GM18868 (cell line): ENCODE measurements at regions not wholly inside any gene's neighbourhood (a gene's known extent, or its start where the extent isn't known, plus 50 kb on each side); places are given as distances from the start of the nearest gene placed in this dataset.

ENCODE experiments used
- ATAC-seq: cut with Tn5 transposase; IDR thresholded peaks from one replicate; pipeline ENCODE4 v1.9.1; 2021; ENCODE audit warnings: mild to moderate bottlenecking, moderate library complexity; ENCODE audit not compliant: unreplicated experiment

DNA sequence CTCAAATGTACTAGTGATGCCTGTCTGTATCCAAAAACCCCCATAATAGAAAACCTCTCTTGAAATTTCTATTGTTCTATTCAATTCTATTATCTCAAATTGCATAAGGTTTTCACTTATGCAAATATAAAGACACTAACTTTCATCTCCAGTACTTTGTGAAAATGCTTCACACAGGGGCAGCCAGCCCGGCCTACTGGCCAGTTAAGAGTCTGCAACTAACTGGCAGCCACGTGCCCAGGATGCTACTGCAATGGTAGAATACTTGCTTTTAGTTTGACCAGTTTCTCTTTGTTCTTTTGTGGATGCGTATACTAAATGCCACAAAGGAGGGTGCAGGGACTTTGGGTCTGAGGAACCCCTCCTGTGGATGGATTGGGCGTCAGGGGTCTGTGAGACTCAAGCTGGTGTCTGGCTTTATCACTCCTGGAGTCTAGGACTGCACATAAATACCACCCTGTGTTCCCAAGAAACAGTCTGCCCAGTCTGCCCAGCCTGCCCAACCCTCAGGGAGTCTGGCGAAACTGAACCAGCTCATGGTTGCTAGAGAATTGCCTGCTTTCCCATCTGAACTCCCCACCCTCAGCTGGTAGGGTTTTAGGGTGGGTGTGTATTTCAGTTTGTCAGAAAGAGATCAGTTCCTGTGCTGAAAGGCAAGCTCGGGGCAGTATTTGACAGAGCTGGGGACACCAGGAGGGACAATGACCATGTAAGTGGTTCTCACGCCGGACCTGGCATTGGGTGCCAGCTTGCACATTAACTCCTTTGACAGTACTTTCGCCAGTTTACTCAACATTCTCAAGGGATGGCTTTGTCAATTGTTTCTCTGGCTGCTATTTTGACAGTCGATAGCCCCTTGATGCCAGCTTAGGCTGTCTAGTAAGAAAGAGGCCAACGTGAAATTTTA, 558.2 kb upstream of the JAG1 start:
- peak; percentile 32 for ATAC-seq

DNA sequence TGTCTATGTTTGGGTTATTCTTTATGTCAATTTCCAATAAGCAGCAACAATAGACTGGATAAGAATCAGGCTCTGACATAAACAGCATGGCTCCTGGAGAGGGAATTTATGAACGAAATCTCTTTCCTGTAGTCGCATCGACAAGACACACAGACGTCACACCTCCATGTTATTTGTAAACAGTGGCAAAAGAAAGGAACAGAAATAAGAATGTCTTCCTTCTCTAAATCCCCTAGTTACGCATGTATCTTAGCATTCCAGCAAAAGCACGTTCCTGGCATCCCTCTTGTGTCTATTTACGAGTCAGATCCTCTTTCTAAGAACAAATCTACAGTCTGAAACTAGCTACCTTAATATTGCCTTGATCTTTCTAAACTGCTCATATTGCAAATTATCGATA, 559.1 kb upstream of the JAG1 start:
- no peak for ATAC-seq

DNA sequence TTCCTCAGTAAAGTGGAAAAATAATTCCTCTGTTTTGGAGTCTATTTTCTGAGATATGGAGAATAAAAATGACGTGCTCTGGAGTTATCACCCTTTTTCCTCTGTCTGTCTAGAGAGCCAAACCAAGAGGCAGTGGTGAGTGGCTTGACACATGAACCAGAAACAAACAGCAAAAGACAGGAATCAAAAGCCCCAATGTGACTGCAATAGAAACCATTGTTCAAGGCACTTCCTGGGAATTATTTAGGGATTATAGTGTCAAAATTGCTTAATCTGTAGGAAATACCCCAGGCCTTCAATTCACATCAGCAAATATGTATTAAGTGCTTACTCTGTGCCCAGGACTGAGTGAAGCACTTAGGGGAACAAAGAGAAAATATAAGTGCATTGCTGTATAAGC, 560.4 kb upstream of the JAG1 start:
- peak; percentile 7 for ATAC-seq

DNA sequence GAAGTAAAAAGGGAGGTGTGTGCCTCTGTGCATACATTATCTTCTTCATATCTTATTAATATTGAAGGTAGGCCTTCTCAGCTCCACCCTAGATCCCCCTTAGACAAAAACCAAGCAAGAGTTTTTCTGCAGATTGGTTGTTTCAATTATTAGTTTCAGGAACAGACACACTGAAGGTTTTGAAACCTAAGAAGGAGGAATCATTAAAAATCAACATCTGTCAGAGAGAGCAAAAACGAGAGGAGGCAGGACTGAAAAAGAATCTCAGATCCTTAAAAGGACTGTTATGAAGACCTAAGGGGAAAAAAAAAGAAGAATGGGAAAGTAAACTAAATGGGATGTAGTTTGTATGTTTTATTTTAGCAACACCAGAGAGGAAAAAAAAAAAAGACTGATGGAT, 560.8 kb upstream of the JAG1 start:
- peak; percentile 53 for ATAC-seq

DNA sequence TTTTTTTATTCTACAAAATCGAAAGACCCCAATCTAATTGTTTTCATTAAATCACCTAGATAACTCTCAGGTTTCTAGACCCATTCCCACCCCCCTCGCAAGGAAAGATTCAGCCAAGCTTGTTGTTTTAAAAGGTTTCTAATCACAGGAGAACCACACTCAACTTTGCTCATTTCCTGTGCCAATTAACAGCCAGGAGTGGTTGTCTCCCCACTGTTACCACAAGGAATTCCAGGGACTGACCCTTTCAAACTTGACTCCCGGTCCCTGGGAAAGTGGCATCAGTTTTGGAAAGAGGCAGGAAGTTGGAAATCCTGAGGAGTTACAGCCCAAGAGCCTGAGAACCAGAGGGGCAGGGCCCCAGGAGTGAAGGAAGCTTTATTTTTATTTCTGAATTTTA, 561.3 kb upstream of the JAG1 start:
- ATAC-seq = no peak

DNA sequence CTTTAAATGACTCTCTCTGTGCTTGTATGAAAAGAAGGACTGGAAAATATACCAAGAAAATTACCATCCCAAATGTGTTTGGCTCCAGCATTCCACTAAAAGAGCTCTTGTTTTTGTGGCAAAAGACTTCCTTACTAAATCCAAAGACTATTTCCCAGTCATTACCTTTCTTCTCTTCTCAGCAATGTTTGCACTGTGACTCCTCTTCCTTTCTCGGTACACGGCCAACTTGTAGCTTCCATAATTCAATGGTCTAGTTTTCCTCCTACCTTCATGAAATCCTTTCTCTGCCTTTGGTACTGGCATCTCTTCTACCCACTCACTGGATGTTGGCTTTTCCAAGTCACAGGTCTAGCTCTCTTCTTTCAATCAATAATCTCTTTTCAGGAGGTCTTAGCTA, 568.5 kb upstream of the JAG1 start:
- no peak for ATAC-seq

DNA sequence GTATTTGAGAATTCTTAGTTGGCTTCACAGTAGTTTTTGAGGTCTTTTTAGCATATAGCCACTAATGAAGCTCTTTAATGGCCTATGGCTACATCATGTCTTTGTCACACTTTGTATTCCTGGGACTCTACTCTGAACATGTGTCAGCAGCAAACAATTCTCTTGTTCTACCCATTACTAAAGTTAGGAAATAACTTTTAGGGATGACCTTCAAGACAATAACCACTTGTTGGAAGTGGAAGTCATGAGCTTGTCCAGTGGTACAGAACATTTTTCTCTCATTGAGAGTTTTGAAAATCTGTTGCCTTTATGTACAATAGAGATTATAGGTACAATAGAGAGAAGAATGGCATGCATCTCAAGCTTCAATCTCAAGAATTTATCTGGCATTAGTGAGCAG, 571.6 kb upstream of the JAG1 start:
- no peak for ATAC-seq

DNA sequence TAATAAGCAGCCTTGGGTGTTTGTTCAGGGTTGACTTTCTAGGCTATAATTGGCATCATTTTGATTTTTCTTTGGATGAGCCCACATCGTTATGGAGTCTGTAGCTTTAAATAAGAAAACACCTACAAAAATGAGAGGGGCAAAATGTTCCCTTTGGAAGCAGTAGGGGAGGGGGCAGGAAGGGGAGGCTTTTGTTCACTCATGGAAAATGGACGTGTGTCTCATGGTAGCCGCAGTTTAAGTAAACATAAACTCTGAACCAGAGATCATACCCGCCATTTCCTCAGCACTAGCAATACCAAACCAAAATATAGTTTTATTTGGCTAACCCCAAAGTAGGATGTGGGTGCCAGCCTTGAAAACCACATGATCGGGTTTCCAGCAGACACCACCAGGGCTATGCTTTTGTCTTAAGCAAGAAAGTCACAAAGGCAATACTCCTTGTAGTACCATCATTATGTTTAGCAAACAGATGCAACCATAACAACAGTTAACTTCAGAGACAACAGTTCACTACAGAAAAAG, 572.5 kb upstream of the JAG1 start:
- no peak for ATAC-seq

DNA sequence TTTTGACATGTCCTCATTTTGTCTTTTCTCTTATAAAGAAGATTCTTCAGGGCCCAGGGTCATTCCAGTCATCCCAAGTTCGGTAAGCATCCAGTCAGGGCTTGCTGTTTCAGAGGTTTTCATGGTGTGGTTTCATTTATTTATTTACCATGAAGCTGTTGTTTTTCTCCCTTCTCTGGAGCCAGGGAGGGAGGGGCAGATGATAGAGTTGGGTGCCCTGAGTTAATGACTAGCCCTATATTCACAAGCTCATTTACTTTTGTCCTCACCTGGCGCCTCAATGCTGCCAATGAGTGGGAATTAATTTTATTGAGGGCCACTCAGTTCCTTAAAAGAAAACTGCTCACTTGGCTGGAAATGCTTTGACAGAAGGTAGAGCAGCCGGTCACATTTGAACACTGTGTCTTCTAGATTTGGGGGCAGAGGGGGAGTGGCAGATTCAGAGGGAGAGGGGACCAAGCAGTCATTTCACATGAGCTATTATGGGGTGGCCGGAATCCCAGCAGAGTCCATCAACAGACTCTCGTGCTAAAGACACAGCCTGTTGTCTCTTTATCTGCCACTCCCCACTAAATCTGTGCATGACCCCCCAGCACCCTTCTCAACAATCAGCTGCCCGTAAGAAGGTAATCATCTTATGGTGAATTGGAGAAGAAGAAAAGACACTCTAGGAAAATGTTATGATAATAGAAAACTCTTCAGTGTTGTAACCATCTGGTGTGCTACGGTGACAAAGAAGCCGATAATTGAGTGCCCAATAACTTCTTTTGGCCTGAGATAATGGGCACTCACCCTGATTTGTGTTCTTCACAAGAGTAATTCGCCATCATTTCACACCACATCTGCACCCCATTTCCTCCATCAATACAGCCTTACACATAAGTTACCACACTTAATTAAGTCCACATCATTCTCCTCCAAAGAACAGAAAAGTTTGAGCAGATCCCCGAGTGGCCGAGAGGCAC, 573.5 kb upstream of the JAG1 start:
- ATAC-seq = no peak

DNA sequence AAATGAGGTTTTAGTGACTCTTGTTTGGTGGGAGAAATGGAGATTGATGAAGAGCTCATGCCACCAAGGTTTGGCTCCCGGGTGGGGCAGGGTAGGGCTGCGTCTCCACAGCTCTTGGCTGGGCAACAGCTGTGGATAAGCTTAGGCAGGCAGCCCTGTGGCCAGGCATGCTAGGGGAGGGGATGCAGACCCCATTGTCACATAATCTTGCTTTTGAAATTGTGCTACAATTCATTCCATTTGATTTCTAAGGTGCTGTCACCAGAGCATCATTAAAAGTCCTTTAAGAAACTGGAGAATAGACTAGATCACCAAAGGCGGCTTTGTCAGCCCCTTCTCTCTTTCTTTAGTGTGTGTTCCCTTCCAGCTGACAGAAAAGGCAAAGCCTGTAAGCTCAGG, 574.2 kb upstream of the JAG1 start:
- no peak for ATAC-seq

DNA sequence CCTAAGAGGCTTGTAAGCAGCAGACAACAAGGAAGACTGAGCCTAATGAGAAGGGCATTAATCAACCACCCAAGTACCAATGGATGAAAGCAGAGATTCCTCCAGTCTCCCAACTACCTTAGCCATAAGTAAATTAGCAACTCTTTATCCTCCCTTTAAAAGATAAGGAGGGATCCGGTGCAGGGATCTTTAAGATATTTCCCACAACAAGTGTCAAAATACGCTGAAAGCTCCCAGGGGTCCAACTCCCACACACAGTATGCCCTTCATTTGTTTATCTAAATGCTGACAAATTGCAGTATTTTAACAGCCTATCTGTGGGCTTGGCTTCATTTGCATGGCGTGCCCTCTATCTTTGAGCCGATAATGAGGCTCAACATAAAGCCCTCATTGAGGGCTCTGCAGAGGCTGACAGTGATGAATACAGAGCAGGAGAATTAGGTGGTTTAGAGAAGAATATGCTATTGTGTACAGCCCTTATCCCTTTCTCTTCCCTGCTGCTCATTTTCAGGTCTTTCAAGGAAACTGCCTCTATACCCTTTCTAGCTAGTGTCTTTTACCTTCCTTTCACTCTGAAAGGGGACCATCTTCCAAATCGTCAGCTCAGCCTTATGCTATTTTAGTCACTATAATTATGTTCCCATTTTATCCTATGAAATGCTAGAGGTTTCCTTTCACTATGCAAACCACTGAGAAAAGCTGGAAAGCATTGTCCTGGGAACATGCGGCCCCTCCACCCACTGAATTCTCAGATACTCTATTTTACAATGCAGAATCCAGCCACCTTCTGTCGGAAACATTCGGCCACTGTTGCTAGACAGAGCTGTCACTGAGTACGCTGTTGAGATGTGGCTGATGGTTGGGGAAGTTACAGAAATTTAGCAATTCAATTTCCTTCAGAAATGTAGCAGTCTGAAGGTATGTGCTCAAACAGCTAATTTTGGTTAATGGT, 575.2 kb upstream of the JAG1 start:
- ATAC-seq = no peak

DNA sequence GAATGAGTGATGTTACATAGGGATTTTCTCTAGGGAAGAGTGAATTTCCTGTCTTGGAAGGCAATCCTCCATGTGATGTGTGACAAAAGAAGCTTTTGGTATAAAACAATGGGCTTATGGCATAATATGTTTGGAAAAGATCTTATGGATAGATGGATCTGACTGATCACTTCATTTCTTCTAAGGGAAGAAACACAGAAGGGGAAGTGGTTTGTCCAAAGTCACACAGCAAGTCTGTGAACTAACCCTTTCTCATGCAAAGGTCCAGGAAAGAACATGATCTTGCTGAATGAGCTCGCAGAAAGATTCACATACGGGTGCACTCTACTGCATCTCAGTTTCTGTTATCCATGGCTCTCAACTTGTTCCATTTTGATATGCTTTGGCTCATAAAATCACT, 575.9 kb upstream of the JAG1 start:
- ATAC-seq = no peak

DNA sequence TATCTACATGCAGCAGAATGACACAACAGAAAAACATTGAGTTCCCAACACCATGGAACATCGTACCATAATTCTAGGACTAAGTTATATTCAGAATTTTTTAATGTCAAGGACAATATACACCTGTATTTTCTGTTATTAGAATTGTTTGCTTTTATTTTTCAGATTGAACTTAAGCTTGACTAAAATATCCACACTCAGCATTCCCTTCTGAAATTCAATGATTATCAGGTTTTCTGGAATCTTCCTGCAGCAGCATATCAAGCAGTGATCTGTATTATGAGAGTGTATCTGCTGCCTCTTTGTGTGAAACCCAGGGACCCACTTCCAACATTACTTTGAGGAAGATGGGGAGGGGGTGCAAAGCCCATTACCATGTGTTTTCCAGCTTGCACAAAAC, 578.6 kb upstream of the JAG1 start:
- no peak for ATAC-seq

DNA sequence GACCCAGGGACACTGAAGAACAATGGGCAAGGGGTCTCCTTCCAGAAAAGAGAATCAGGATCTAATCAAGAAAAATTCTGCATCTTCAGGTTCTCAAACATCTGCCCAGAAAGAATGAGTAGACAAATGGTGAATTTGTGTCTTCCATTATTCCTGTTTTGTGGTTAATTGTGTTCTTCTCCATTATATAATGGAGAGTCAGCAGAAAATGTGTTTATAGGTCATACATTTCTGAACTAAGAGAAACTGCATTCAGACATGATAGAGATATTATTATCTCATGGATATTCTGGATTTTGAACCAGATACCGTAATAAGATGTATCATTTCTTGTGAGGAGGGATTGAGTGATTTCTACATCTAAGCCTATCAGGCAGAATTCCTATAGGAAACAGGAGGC, 581.7 kb upstream of the JAG1 start:
- ATAC-seq = no peak

DNA sequence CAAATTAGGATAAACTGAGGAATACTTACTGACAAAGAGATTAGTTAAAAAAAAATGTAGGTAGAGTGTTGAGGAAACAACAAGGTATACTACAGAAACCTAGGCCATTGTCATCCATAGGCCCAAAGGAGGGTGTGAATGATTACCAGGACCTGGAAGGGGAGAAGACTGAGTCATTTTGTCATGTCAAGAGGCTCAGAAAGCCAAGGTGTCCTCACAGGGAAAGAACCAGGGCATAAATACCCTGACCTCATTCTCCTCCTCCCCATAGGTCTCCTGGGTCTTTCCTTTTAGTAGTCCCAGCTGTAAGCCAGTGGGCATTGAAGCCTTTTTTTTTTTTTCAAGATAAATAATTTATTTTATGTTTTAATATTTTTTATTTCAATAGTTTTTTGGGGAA, 582.1 kb upstream of the JAG1 start:
- no peak for ATAC-seq

DNA sequence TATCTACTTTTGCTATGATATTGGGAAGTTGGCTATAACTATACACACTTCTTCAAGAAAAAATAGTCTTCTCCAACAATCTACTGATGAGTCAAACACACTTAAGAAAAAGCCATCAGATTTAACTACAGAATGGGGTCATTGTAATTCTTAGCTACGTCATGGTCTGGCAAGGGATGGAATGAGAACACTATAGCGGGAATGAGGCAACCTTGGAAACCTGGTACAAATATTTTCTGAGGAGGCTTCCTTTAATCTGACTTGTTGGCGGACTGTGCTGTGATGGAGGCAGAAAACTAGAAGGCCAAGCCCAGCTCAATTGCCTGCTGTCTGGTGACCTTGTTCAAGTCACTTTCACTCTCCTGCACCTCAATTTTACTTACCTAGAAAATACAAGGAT, 586.8 kb upstream of the JAG1 start:
- no peak for ATAC-seq

DNA sequence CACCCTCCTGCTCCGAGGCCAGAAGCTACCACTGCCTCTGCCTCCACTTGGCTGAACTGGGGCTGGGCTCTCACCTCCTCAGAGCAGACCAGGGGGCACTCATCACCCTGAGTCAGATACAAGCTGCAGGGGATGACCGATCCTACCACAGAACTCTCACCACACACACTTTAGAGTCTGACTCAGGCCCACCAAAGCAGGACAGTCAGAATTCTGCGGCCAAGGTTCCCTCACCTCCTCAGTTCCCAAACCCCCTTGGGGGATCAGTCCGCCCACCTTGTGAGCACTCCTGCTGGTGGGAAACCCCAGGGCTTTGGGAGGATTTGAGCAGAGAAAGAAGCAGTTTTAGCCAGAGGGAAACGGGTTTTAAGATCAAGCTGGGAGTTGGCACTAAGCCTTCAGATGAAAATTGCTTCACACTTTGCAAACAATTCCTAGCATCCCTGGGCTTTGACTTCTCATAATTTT, 587.8 kb upstream of the JAG1 start:
- peak; percentile 89 for ATAC-seq

DNA sequence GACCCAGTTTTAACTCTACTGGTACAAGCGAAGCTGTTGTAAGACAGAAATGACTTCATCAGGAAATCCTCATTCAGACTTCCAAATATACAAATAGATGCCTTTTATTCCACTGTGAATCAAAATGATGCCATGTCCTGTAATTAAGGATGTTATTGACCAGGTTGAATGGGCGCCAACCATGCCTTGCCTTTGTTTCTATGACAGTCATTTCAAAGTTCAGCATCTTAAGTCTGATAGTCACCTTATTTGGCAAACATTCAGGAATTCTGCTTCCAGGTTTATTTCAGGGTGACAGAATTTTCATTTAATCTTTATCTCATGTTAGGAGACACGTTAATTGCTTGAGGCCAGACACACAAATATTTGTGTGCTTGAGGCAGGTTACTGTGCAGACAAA, 592.8 kb upstream of the JAG1 start:
- no peak for ATAC-seq

DNA sequence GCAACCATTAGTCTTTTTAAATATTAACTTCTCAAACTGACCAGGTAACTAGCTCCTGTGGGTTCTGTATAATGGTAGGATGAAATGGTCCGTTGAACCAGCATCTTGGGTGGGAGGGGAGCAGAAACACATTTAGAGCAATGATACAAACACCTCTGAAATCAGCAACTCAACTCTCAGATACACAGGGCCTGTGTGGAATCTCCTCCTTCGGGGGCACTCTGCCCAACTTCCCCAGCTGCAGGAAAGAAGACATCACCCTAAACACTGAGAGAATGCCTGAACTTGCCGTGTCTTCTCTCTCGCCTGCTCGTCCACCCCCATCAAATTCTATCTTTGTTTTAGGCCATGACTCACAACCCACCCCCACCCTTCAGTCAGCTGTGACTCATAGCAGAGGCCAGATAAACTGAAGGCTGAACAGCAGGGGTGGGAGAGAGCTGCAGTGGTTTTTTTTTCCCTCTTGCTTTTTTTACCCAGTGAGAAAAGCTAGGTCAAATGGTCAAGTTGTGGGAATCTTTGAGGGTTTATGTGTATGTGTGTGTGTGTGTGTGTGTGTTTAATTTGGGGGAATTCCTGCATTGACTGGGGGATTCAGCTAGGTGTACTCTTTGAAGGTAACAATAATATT, 593.4 kb upstream of the JAG1 start:
- peak; percentile 94 for ATAC-seq

DNA sequence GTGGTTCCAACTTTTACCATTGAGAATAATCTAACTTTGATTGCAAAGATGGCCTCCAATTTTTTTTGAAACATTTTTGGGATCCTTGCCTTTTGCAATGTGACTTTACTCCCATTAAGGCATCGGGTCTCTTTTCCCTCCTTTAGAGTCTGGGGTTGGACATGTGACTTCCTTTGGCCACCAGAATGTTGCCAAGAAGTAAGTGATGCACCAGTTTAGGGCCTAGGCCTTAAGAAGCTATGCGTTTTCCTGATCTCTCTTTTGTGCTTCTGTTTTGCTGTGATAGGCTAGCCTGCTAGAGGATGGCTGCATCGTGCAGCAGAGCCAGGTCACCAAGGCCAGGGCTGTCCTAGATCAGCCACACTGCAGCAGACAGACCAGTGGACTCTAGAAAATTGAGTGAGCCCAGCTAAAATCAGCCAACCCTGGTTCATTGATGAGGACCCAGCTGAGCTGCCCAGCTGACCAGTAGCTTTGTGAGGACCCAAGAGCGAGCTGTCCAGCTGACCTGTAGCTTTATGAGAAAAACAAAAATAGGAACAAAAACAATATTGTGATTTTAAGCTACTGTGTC, 594.0 kb upstream of the JAG1 start:
- ATAC-seq = peak; percentile 1
